A549 (cell line): ENCODE measurements at regions not wholly inside any gene's neighbourhood (a gene's known extent, or its start where the extent isn't known, plus 50 kb on each side); places are given as distances from the start of the nearest gene placed in this dataset.

Experiments
- ATAC-seq, 2 experiments: fragments of 200-7000 bp in 1 of 2; fragments of >200 bp in 1 of 2; cut with Nextera tagmentation in 1 of 2; cut with Tn5 transposase in 1 of 2; 3 replicates each; pipeline versions ENCODE4 v1.8.0 to v1.9.1; 2018 to 2020; ENCODE audit warnings: mild to moderate bottlenecking in 1 of 2, moderate library complexity in 1 of 2
- CTCF ChIA-PET: fragments of 300-600 bp; sonication (Branson Sonifier 250); formaldehyde crosslinking; extraction: SDS; loops from one replicate; lab custom pipeline; 2021; ENCODE audit warnings: antibody characterized with exemption, inconsistent platforms; lab: Yijun Ruan, JAX
- POLR2A ChIA-PET: fragments of 350-600 bp; formaldehyde crosslinking; extraction: SDS; loops from one replicate; lab custom pipeline; 2021; ENCODE audit warnings: antibody characterized with exemption, inconsistent platforms; lab: Yijun Ruan, JAX
- DNase-seq, 2 experiments: peaks; one replicate each; pipeline versions ENCODE4 v3.0.0 to v3.0.0-alpha.2; 2011 to 2016; ENCODE audit warnings: low read depth in 1 of 2, low spot score in 1 of 2
- FAIRE-seq: peaks from 2 replicates; lab custom pipeline; 2011; peaks lifted over from hg19 to GRCh38; lab: Jason Lieb, UNC
- H3K27ac ChIP-seq, 2 experiments: fragments of >200 bp; sonication (Bioruptor Twin); formaldehyde crosslinking; 3 replicates each; pipeline ENCODE4 v1.5.1; 2016 to 2017
- H3K4me1 ChIP-seq: fragments of >200 bp; sonication (Bioruptor Twin); formaldehyde crosslinking; 3 replicates; pipeline ENCODE4 v1.6.1; 2016
- H3K4me2 ChIP-seq: fragments of >200 bp; sonication (Bioruptor Twin); formaldehyde crosslinking; 3 replicates; pipeline ENCODE4 v1.6.1; 2016
- H3K4me3 ChIP-seq: fragments of >200 bp; sonication (Bioruptor Twin); formaldehyde crosslinking; 3 replicates; pipeline ENCODE4 v1.5.1; 2016
- H3K9me3 ChIP-seq: fragments of >200 bp; sonication (Bioruptor Twin); formaldehyde crosslinking; 3 replicates; pipeline ENCODE4 v1.6.1; 2016
- ATOH8 ChIP-seq: fragments of 250-450 bp; sonication (Bioruptor Pico); IDR thresholded peaks from 2 replicates; pipeline ENCODE4 v1.5.0; 2020; ENCODE audit warnings: low read depth, mild to moderate bottlenecking, moderate library complexity
- BHLHE40 ChIP-seq: IDR thresholded peaks from 2 replicates; pipeline ENCODE4 v1.6.1; 2012; ENCODE audit warnings: low read depth, low read length, inconsistent platforms
- CBX2 ChIP-seq: fragments of 200-600 bp; sonication (generic); IDR thresholded peaks from 2 replicates; pipeline ENCODE4 v1.6.1; 2016; ENCODE audit warnings: low read depth, mild to moderate bottlenecking, borderline replicate concordance
- CHD4 ChIP-seq: fragments of 200-600 bp; sonication (generic); IDR thresholded peaks from 2 replicates; pipeline ENCODE4 v1.6.1; 2016; ENCODE audit warnings: antibody characterized with exemption, mild to moderate bottlenecking, borderline replicate concordance
- EHF ChIP-seq: fragments of 250-450 bp; sonication (Bioruptor Pico); IDR thresholded peaks from 2 replicates; pipeline ENCODE4 v1.5.0; 2020; ENCODE audit warnings: mild to moderate bottlenecking
- EHMT2 ChIP-seq: fragments of 200-600 bp; sonication (generic); IDR thresholded peaks from 2 replicates; pipeline ENCODE4 v1.6.1; 2016; ENCODE audit warnings: antibody characterized with exemption, low read depth, mild to moderate bottlenecking, moderate library complexity
- FOSL2 ChIP-seq, 2 experiments: fragments of 450-650 bp in 1 of 2; fragments of >200 bp in 1 of 2; sonication (Bioruptor Twin) in 1 of 2; formaldehyde crosslinking; IDR thresholded peaks; 2 replicates each; pipeline versions ENCODE4 v1.5.0 to v1.6.1; 2016 to 2020; ENCODE audit warnings: mild to moderate bottlenecking in 1 of 2, moderate library complexity in 1 of 2
- FOXS1 ChIP-seq: fragments of 250-450 bp; sonication (Bioruptor Pico); IDR thresholded peaks from 2 replicates; pipeline ENCODE4 v1.5.0; 2020; ENCODE audit warnings: mild to moderate bottlenecking, moderate library complexity
- HDAC2 ChIP-seq: fragments of 200-600 bp; sonication (generic); IDR thresholded peaks from 2 replicates; pipeline ENCODE4 v1.6.1; 2016
- HEYL ChIP-seq: fragments of 250-450 bp; sonication (Bioruptor Pico); IDR thresholded peaks from 2 replicates; pipeline ENCODE4 v1.8.0; 2021; ENCODE audit warnings: mild to moderate bottlenecking, moderate library complexity
- HOXA7 ChIP-seq: fragments of 250-450 bp; sonication (Bioruptor Pico); IDR thresholded peaks from 2 replicates; pipeline ENCODE4 v1.5.0; 2020; ENCODE audit warnings: mild to moderate bottlenecking, moderate library complexity
- HOXB5 ChIP-seq: fragments of 250-450 bp; sonication (Bioruptor Pico); IDR thresholded peaks from 2 replicates; pipeline ENCODE4 v1.5.0; 2020; ENCODE audit warnings: mild to moderate bottlenecking, moderate library complexity
- MYC ChIP-seq: IDR thresholded peaks from 2 replicates; pipeline ENCODE4 v1.6.1; 2012; ENCODE audit warnings: mild to moderate bottlenecking, inconsistent platforms, low read length, improper control_type of control experiment, borderline replicate concordance
- NFE2L2 ChIP-seq: fragments of 150-350 bp; conservative IDR thresholded peaks from 2 replicates; pipeline ENCODE4 v1.6.1; 2014; ENCODE audit warnings: low read length
- NPAS2 ChIP-seq: fragments of 250-450 bp; sonication (Bioruptor Pico); IDR thresholded peaks from 2 replicates; pipeline ENCODE4 v1.8.0; 2022; ENCODE audit warnings: mild to moderate bottlenecking, moderate library complexity, borderline replicate concordance
- PBX3 ChIP-seq: IDR thresholded peaks from 2 replicates; pipeline ENCODE4 v1.6.1; 2012
- PHF8 ChIP-seq: fragments of 200-600 bp; sonication (generic); IDR thresholded peaks from 2 replicates; pipeline ENCODE4 v1.6.1; 2016; ENCODE audit warnings: low read depth, mild to moderate bottlenecking, antibody characterized with exemption, moderate library complexity, borderline replicate concordance
- RNF2 ChIP-seq: fragments of 200-600 bp; sonication (generic); IDR thresholded peaks from 2 replicates; pipeline ENCODE4 v1.6.1; 2016; ENCODE audit warnings: low read depth, mild to moderate bottlenecking, antibody characterized with exemption, moderate library complexity, borderline replicate concordance
- SMC3 ChIP-seq: fragments of >200 bp; sonication (Bioruptor Twin); formaldehyde crosslinking; IDR thresholded peaks from 3 replicates; pipeline ENCODE4 v1.6.1; 2018; ENCODE audit warnings: inconsistent platforms
- TP53 ChIP-seq: fragments of 250-450 bp; sonication (Bioruptor Pico); IDR thresholded peaks from 2 replicates; pipeline ENCODE4 v1.5.0; 2021; ENCODE audit warnings: mild to moderate bottlenecking, moderate library complexity
- ZC3H11A ChIP-seq: fragments of 450-650 bp; IDR thresholded peaks from 2 replicates; pipeline ENCODE4 v1.6.1; 2014; ENCODE audit warnings: antibody characterized with exemption, mild to moderate bottlenecking
- ZNF302 ChIP-seq: fragments of 250-450 bp; sonication (Bioruptor Pico); IDR thresholded peaks from 2 replicates; pipeline ENCODE4 v1.9.0; 2021; ENCODE audit warnings: inconsistent platforms, mild to moderate bottlenecking, moderate library complexity
- WGBS: methylation state at CpG from one replicate; pipeline ENCODE4 v1.1.6; 2017; ENCODE audit errors: missing lambda C conversion rate; 5-methylcytosine and 5-hydroxymethylcytosine counted together
- TF ChIP-seq, protein P1 (sequence below): fragments of >200 bp; sonication (Bioruptor Twin); formaldehyde crosslinking; IDR thresholded peaks from 3 replicates; pipeline ENCODE4 v1.6.1; 2016
- TF ChIP-seq, protein P2 (sequence below): fragments of >200 bp; sonication (Bioruptor Twin); formaldehyde crosslinking; IDR thresholded peaks from 3 replicates; pipeline ENCODE4 v1.5.1; 2016

DNA sequence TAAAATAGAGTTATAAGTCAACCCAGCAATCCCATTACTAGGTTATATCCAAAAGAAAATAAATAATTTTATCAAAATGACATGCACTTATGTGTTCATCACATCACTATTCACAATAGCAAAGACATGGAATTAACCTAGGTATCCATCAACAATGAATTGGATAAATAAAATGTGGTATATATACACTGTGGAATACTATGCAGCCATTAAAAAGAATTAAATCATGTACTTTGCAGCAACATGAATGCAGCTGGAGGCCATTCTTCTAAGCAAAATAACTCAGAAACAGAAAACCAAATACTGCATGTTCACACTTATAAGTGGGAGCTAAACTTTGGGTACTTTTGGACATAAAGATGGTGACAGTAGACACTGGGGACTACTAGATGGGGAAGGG lies 626.0 kb downstream of the ADCYAP1 start:
- Histone ChIP-seq H3K4me1 (no peaks in the 10 kb centered on the region), H3K27ac (no peak overlapping the region), H3K4me3 (no peak overlapping the region), H3K4me2 (no peak overlapping the region), H3K9me3 (no peaks in the 10 kb centered on the region)
- FAIRE-seq (no peak), DNase-seq (no peak), ATAC-seq (no peak)
- ChIA-PET CTCF (no interaction called here), POLR2A (no interaction called here)
- TF ChIP-seq NPAS2 (CRISPR knock-in tag) (no peak), HDAC2 (no peak), EHMT2 (no peak), SMC3 (no peak), FOSL2 (IDR thresholded peaks at IDR 0.05) (no peak), FOSL2 (CRISPR knock-in tag; IDR thresholded peaks at IDR 0.05) (no peak), HOXA7 (CRISPR knock-in tag) (no peak)
- TF ChIP-seq, protein P1, sequence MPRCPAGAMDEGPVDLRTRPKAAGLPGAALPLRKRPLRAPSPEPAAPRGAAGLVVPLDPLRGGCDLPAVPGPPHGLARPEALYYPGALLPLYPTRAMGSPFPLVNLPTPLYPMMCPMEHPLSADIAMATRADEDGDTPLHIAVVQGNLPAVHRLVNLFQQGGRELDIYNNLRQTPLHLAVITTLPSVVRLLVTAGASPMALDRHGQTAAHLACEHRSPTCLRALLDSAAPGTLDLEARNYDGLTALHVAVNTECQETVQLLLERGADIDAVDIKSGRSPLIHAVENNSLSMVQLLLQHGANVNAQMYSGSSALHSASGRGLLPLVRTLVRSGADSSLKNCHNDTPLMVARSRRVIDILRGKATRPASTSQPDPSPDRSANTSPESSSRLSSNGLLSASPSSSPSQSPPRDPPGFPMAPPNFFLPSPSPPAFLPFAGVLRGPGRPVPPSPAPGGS = no peak

GRCh38 chr18:1539276-1539675 lies 634.6 kb downstream of the ADCYAP1 start:
- WGBS = 0% methylated on average over 2 of the region's 2 CpGs
- no peak for DNase-seq
- FAIRE-seq = no peak
- H3K4me2 ChIP-seq = no peak overlapping the region
- H3K4me3 ChIP-seq = no peak overlapping the region
- no peaks in the 10 kb centered on the region for H3K9me3 ChIP-seq
- H3K27ac ChIP-seq = no peak overlapping the region
- ATAC-seq = no peak
- no peak for TF ChIP-seq MYC
- no peak for TF ChIP-seq HOXB5 (CRISPR knock-in tag)
- TF ChIP-seq RNF2 = no peak
- no peak for TF ChIP-seq FOXS1 (CRISPR knock-in tag)
- no peak for TF ChIP-seq NPAS2 (CRISPR knock-in tag)
- no peak for TF ChIP-seq ZNF302 (CRISPR knock-in tag)
- TF ChIP-seq TP53 = no peak
- no peak for TF ChIP-seq BHLHE40
- H3K4me1 ChIP-seq = no peaks in the 10 kb centered on the region
- CTCF ChIA-PET = no interaction called here
- POLR2A ChIA-PET = no interaction called here

GRCh38 chr18:1541478-1541877 lies 636.8 kb downstream of the ADCYAP1 start:
- H3K4me3 ChIP-seq = no peak overlapping the region
- no peak for TF ChIP-seq ZC3H11A
- no peak for FAIRE-seq
- WGBS = 14% methylated on average over 8 of the region's 8 CpGs
- CTCF ChIA-PET = no interaction called here
- no peak overlapping the region for H3K4me2 ChIP-seq
- DNase-seq = no peak
- H3K27ac ChIP-seq = no peak overlapping the region
- no peaks in the 10 kb centered on the region for H3K9me3 ChIP-seq
- H3K4me1 ChIP-seq = no peaks in the 10 kb centered on the region
- POLR2A ChIA-PET = no interaction called here
- ATAC-seq = no peak

- no peak for ATAC-seq
- Histone ChIP-seq H3K4me2 (no peak overlapping the region), H3K4me1 (no peaks in the 10 kb centered on the region), H3K4me3 (no peak overlapping the region), H3K27ac (no peak overlapping the region), H3K9me3 (no peaks in the 10 kb centered on the region)
- POLR2A ChIA-PET = no interaction called here
- WGBS = 8% methylated on average over 2 of the region's 2 CpGs
- CTCF ChIA-PET = no interaction called here
- FAIRE-seq = no peak
- DNase-seq = no peak
- TF ChIP-seq, protein P2, sequence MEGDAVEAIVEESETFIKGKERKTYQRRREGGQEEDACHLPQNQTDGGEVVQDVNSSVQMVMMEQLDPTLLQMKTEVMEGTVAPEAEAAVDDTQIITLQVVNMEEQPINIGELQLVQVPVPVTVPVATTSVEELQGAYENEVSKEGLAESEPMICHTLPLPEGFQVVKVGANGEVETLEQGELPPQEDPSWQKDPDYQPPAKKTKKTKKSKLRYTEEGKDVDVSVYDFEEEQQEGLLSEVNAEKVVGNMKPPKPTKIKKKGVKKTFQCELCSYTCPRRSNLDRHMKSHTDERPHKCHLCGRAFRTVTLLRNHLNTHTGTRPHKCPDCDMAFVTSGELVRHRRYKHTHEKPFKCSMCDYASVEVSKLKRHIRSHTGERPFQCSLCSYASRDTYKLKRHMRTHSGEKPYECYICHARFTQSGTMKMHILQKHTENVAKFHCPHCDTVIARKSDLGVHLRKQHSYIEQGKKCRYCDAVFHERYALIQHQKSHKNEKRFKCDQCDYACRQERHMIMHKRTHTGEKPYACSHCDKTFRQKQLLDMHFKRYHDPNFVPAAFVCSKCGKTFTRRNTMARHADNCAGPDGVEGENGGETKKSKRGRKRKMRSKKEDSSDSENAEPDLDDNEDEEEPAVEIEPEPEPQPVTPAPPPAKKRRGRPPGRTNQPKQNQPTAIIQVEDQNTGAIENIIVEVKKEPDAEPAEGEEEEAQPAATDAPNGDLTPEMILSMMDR = no peak
- no peak for TF ChIP-seq CHD4
- no peak for TF ChIP-seq PBX3
- no peak for TF ChIP-seq RNF2
- no peak for TF ChIP-seq CBX2
- no peak for TF ChIP-seq PHF8
- no peak for TF ChIP-seq FOSL2 (IDR thresholded peaks at IDR 0.05)
- TF ChIP-seq FOSL2 (CRISPR knock-in tag; IDR thresholded peaks at IDR 0.05) = no peak
- TF ChIP-seq MYC = no peak
- TF ChIP-seq TP53 = no peak
- no peak for TF ChIP-seq ATOH8
- TF ChIP-seq HOXA7 (CRISPR knock-in tag) = no peak
- no peak for TF ChIP-seq ZNF302 (CRISPR knock-in tag)
- no peak for TF ChIP-seq NFE2L2
- TF ChIP-seq EHF (CRISPR knock-in tag) = no peak
- TF ChIP-seq HEYL (CRISPR knock-in tag) = no peak
- TF ChIP-seq, protein P1 = no peak
Measured at GRCh38 chr18:1542230-1542774, 637.6 kb downstream of the ADCYAP1 start.
